Endothelial cell (in vitro differentiated cells): ENCODE measurements at regions not wholly inside any gene's neighbourhood (a gene's known extent, or its start where the extent isn't known, plus 50 kb on each side); places are given as distances from the start of the nearest gene placed in this dataset.

ENCODE experiments used
- DNase-seq: peaks from one replicate; pipeline ENCODE4 v3.0.0; 2021; ENCODE audit warnings: low spot score
- H3K27ac Mint-ChIP-seq: one replicate; pipeline ENCODE4 v1.8.0; 2021; ENCODE audit warnings: mixed read lengths, inconsistent platforms; ENCODE audit not compliant: unreplicated experiment
- H3K27me3 Mint-ChIP-seq: one replicate; pipeline ENCODE4 v1.8.0; 2021; ENCODE audit warnings: mild to moderate bottlenecking, moderate library complexity, mixed read lengths, inconsistent platforms; ENCODE audit not compliant: unreplicated experiment
- H3K36me3 Mint-ChIP-seq: one replicate; pipeline ENCODE4 v1.8.0; 2021; ENCODE audit warnings: mild to moderate bottlenecking, low read depth, mixed read lengths, inconsistent platforms; ENCODE audit not compliant: unreplicated experiment
- H3K4me1 Mint-ChIP-seq: one replicate; pipeline ENCODE4 v1.8.0; 2021; ENCODE audit warnings: mild to moderate bottlenecking, mixed read lengths, inconsistent platforms; ENCODE audit not compliant: unreplicated experiment
- H3K4me3 Mint-ChIP-seq: one replicate; pipeline ENCODE4 v1.8.0; 2021; ENCODE audit warnings: mild to moderate bottlenecking, mixed read lengths, inconsistent platforms; ENCODE audit not compliant: unreplicated experiment
- H3K9me3 Mint-ChIP-seq: one replicate; pipeline ENCODE4 v1.8.0; 2021; ENCODE audit warnings: mixed read lengths, inconsistent platforms; ENCODE audit not compliant: unreplicated experiment
- CTCF ChIP-seq: fragments of 200-600 bp; sonication (generic); IDR thresholded peaks from one replicate; pipeline ENCODE4 v1.5.0; 2021; ENCODE audit warnings: antibody characterized with exemption; ENCODE audit not compliant: unreplicated experiment

- no peaks in the 10 kb centered on the region for H3K9me3 Mint-ChIP-seq
- no peaks in the 10 kb centered on the region for H3K36me3 Mint-ChIP-seq
- H3K27me3 Mint-ChIP-seq = no peaks in the 10 kb centered on the region
- no peak for DNase-seq
- no peak overlapping the region for H3K27ac Mint-ChIP-seq
- no peaks in the 10 kb centered on the region for H3K4me1 Mint-ChIP-seq
- no peak for TF ChIP-seq CTCF
- no peak overlapping the region for H3K4me3 Mint-ChIP-seq
Measured at GRCh38 chr14:51189600-51190376, 50.3 kb upstream of the TMX1 start.
